GM19239 (cell line): ENCODE measurements at regions not wholly inside any gene's neighbourhood (a gene's known extent, or its start where the extent isn't known, plus 50 kb on each side); places are given as distances from the start of the nearest gene placed in this dataset.
"Not testable (repeated sequence)": the region's sequence is repeated elsewhere in the genome, so short reads cannot be mapped to it uniquely, and the experiment has no call there.

Experiments
- DNase-seq: peaks from one replicate; pipeline ENCODE4 v3.0.0; 2011; ENCODE audit warnings: low spot score; ENCODE audit not compliant: insufficient read length
- FAIRE-seq: peaks from 2 replicates; lab custom pipeline; 2011; peaks lifted over from hg19 to GRCh38; lab: Jason Lieb, UNC

DNA sequence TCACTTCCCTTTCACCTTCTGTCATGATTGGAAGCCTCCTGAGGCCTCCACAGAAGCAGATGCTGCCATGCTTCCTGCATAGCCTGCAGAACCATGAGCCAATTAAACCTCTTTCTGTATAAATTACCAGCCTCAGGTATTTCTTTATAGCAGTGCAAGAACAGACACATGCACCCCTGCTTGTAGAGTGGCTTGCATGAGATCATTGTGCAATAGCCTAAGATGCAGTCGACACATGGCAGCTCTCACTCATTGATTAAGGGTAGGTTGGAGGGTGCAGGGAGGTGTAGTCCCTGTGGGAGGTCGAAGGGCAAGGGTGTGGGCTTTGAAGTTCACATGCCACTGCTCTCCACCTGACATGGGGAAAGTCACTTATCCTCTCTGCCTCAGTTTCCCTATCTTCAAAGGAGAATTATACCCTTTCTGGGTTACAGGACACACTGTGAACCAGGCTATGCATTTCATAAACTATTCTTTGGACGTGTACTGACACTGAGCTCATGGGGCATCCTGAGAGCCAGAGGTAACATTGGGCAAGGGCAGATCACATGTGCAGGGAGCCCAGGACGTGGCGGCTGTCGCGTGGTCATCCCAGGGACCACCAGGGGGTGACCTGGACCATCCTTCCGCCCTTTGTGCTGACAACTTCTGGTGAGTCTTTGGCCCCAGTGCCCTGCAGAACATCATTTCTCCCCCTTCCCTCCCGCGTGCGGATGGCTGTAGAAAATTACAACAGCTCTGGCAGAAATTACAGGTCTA lies 69.2 kb upstream of the SHANK2 start:
- DNase-seq (no peak), FAIRE-seq (no peak)

DNA sequence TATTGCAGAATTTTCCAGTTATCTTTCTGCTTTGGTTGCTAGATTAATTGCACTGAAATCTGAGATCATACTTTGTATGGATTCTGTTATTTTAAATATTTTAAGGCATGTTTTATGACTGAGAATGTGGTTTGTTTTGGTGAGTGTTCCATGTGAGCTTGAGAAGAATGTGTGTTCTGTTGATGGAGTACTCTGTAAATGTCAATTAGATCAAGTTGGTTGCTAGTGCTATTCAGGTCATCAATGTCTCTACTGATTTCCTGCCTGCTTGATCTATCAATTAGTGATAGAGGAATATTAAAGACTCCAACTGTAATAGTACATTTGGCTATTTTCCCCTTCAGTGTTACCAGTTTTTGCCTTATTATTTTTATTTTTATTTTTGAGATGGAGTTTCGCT lies 64.3 kb upstream of the SHANK2 start:
- DNase-seq (no peak), FAIRE-seq (no peak)

DNA sequence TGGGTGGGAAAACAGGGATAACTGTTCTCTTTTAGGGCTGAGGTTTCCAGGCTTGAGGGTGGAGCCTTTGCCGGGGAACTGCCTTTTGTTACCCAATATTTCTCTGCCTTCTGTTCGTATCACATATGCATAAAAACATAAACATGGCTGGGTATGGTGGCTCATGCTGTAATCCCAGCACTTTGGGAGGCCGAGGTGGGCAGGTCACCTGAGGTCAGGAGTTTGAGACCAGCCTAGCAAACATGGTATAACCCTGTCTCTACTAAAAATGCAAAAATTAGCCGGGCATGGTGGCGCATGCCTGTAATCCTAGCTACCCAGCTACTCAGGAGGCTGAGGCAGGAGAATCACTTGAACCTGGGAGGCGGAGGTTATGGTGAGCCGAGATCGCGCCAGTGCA lies 60.2 kb upstream of the SHANK2 start:
- DNase-seq, FAIRE-seq: not testable (repeated sequence)

DNA sequence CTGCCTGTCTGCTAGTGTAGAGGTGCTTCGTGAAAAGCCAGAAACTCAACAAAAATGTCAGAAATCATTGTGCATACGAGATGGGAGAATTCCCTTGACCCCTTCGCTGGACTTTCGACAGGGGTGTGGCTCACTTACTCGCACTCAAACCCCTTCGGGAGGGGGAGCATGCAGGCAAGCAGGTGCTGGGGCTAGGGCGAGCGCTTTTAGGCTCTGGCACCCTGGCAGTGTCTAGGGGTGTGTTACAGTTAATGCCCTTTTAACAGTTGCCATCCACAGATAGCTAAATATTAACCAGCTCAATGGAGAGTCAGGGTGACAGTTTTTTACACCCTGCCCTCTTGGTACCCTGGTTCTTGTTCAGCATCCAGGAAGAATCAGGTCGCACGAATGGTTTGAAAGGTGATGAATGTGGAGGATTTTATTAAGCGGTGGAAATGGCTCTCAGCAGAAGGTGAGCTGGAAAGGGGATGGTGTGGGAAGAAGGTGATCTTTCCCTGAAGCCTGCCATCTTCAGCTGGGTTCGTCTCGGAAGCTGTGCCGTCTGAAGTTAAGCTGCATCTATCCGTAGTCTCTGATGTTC lies 59.6 kb upstream of the SHANK2 start:
- no peak for DNase-seq
- FAIRE-seq, result no peak

DNA sequence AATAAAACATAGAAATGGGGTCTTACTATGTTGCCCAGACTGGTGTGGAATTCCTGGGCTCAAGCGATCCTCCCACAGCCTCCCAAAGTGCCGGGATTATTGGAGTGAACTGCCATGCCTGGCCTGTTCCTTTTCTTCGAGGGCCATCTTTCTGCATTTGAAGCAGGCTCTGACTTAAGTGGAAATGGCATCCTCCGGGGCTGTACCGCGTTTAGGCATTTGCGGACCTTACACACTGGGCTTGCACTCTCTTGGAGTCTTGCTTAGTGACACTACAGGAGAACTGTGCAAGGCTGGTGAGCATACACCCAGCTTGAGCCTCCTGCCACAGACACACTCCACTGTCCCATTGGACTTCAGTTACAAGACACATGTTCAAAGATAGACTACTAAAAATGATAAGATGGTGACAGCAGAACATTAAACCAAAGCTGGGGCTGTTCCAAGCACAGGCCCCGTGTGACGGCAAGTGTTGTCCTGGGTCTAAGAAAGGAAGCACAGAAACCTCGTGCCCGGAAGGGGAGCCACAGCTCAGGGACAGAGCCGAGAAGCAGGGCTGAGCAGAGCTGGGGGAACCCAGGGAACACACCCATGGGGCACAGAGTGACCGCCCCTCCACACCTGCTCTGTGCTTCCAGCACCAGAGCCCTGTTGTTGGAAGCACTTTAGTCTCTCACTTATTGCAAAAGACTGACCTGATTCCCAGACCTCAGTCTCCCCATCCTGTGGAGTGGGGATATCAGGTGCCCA lies 59.0 kb upstream of the SHANK2 start:
- FAIRE-seq, result no peak
- no peak for DNase-seq

DNA sequence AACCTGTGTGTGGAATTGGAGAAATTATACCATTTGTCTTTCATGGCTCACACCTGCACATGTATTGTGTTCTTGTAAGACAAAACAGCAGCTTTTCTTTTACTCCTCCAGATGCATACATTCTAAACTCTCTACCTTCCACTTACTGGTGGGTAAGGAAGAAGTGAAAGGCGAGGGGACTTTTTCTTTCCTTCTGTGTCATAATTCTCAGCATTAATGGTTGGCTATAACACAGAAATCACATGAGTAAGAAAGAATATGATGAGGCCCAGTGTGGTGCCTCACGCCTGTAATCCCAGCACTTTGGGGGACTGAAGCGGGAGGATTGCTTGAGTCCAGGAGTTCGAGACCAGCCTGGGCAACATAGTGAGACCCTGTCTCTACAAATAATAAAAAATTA lies 57.8 kb upstream of the SHANK2 start:
- DNase-seq (no peak), FAIRE-seq (no peak)

DNA sequence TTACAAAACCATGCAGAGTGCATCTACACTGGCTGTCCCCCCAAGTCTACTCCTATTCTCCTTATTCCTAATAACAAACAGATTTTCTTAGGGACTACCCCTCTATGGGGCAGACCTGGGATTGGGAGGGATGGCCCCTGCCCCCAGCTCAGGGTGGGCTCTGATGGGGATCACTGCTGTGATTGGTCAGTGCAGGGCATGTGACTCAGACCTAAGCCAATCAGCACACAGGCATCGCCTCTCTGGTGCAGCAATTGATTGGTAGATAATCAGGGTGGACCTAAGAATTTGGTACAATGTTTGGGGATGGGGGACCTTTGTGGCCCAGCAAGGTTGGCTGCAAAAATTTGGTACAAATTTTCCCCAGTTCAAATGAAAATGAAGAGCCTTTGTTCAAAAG lies 57.2 kb upstream of the SHANK2 start:
- FAIRE-seq (no peak), DNase-seq (no peak)

DNA sequence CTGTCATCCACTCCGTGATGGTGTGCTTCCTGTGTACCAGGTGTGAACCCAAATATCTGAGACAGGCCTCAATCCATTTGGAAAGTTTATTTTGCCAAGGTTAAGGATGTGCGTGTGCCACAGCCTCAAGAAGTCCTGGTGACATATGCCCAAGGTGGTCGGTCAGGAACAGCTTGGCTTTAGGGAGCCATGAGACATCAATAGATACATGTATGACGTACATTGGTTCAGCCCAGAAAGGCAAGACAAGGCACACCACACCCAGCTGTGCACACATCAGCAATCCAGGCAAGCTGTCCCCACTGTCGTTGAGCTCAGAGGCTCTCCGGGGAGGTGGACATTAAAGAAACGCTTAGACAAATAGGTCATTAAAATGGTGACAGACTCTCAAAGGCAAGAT lies 56.8 kb upstream of the SHANK2 start:
- no peak for FAIRE-seq
- DNase-seq, result no peak

DNA sequence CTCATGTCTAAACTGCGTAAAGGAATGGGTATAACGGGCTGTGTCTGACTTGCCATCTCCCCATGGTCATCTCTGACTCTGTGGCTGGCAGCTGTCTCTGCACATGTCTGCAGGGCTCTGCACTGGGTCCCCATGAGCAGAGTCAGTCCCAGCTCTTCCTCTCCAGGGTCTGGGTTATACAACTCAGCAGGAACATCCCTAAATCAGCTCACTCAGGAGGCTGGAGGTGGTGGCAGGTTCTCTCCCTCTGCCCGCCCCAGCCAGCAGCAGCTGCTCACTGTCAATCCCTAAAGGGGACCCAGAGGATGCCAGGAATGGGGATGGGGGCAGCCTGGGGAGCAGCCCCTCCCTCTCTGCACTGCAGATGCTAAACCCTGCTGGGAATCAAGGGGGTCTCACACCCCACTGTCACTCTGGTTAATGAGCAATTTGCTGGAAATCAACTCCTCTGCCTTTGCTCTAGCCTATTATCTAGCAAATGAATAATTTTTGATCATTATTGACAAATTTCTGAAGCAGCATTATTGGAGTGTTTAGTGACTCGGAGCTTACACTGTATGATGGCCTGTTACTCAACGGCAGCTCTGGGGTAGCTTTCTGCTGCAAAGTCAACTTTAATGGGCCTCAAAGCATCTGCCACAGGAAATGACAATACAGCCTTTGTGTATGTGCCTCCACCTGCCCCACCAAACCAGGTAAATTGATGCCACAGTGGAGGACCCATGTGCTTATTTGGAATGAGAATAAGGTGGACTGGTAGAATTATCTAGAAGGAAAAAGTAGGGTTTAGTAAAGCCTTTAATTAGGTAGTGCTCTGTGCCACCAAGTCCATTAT lies 55.7 kb upstream of the SHANK2 start:
- DNase-seq (no peak), FAIRE-seq (no peak)

DNA sequence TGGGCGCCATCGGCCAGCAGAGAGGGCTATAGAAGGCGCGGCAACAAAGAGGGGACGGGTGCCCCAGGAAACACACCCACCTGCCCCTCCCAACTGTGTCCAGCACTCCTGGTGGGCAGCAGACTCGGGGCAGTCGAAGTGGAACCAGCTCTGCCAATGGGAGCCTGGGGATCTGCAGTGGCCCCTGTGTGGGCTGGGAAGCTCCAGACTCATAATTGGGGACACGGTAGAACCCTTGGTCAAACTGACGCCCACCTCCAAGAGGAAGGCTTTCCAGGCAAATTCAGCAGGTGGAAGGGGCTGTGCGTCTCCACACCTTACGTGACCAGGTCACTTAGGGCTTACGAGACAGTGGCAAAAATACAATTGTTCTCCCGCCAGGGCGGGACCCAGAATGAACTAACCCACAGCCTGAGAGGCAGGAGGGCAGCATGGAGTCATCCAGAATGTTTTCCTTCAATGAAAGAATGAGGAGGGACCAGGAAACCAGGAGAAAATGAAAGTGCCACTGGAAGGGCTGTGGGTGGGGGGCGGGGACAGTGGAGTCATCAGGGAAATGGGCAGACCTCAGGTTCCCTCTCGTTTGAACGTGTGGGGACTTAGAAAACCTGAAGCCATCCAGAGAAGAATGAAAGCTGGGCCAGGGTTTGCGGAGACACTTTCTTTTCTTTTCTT lies 53.2 kb upstream of the SHANK2 start:
- DNase-seq (no peak), FAIRE-seq (no peak)

DNA sequence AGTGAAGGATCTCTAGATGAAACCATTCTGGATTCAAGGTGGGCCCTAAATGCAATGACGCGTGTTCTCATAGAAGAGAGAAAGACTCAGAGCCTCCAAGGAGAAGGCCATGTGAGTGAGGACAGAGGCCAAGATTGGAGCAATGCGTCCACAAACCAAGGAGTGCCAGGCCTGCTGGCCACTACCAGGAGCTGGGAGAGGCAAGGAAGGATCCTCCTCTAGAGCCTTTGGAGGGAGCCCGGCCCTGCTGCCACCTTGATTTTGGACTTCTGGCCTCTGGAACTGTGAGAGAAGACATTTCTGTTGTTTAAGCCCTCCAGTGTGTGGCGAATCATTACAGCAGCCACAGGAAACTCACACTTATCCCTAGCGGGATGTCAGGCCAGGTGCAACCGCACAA lies 52.7 kb upstream of the SHANK2 start:
- no peak for FAIRE-seq
- no peak for DNase-seq

DNA sequence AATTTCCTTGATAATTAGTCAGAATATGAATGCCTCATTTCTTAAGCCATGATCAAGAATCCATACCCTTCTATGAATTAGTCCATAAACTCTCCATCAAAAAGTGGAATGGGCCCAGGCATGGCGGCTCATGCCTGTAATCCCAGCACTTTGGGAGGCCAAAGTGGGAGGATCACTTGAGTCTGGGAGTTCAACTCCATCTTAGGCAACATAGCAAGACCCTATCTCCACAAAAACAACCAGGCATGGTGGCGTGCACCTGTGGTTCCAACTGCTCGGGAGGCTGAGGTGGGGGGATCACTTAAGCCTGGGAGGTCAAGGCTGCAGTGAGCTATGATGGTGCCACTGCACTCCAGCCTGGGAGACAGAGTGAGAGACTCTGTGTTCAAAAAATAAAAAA lies 52.1 kb upstream of the SHANK2 start:
- DNase-seq (no peak), FAIRE-seq (no peak)

DNA sequence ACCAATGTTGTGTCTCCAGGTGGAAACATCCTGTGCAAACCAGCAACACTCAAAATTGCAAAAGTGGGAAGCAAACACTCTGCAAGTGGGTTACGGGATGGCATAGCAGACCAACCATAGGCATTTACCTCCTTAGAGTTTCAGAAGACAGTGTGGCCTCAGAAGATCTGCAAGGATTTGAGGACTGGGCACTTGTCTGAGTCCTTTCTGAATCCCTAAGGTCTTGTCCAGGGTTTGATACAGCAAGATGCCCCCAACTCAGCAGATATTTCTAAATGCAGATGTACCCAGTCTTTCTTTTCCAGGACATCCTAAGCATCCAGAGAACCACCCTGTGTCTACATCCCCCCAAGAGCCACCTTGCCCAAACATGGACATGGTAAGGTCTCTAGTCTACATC lies 51.7 kb upstream of the SHANK2 start:
- no peak for DNase-seq
- no peak for FAIRE-seq

DNA sequence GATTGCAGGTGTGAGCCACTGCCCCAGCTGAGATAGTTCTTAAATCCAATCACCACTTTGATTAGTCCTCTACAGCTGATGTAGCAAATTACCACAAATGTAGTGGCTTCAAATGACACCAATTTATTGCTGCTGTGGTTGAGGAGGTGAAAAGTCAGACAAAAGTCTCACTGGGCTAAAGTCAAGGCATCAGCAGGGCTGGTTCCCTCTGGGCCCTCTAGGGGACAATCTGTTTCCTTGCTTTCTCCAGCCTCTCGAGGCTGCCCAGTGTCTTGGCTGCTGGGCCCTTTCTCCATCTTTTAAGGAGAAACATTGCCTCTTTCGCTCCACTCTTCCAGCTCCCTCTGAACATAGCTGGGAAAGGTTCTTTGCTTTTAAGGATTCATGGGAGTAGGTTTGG lies 50.5 kb upstream of the SHANK2 start:
- DNase-seq (no peak), FAIRE-seq (no peak)

DNA sequence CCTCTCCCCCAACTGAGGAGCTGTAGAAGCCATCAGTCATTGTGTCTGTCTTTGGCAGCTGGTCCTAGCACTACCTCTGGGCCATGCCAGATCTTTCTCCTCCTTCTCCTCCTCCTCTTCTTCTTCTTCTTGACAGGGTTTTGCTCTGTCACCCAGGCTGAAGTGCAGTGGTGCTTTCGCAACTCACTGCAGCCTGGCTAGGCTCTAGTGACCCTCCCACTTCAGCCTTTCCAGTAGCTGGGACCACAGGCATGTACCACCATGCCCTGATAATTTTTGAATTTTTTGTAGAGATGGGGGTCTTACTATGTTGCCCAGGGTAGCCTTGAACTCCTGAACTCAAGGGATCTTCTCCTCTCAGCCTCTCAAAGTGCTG lies 50.1 kb upstream of the SHANK2 start:
- FAIRE-seq (no peak), DNase-seq (no peak)
